ENCODE measurements at regions not wholly inside any gene's neighbourhood (a gene's known extent, or its start where the extent isn't known, plus 50 kb on each side); places are given as distances from the start of the nearest gene placed in this dataset.

DNA sequence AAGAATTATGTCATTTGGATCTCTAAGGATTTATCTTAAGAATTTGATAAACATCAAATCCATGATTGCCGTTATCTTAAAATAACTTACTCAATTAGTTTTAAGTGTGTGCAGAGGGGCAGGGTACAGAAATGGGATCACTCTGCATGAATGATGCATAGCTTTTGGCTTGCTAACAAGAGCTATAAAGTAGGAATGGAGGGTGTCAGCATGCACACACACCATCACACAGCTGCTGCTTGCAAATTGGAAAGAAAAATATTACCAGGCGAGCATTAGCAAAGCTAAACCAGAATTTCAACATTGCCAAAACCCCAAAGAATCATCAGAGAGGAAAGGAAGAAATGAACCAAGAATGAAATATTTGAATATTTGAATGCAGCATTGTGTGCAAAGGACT, 580.6 kb downstream of the LMO7 start:
- TF ChIP-seq, protein P1, sequence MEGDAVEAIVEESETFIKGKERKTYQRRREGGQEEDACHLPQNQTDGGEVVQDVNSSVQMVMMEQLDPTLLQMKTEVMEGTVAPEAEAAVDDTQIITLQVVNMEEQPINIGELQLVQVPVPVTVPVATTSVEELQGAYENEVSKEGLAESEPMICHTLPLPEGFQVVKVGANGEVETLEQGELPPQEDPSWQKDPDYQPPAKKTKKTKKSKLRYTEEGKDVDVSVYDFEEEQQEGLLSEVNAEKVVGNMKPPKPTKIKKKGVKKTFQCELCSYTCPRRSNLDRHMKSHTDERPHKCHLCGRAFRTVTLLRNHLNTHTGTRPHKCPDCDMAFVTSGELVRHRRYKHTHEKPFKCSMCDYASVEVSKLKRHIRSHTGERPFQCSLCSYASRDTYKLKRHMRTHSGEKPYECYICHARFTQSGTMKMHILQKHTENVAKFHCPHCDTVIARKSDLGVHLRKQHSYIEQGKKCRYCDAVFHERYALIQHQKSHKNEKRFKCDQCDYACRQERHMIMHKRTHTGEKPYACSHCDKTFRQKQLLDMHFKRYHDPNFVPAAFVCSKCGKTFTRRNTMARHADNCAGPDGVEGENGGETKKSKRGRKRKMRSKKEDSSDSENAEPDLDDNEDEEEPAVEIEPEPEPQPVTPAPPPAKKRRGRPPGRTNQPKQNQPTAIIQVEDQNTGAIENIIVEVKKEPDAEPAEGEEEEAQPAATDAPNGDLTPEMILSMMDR (IDR thresholded peaks at IDR 0.05; ENCODE audit: insufficient read depth, missing control alignments): no peak
- FAIRE-seq: no peak
- DNase-seq (ENCODE audit: insufficient read length, low spot score): no peak

DNA sequence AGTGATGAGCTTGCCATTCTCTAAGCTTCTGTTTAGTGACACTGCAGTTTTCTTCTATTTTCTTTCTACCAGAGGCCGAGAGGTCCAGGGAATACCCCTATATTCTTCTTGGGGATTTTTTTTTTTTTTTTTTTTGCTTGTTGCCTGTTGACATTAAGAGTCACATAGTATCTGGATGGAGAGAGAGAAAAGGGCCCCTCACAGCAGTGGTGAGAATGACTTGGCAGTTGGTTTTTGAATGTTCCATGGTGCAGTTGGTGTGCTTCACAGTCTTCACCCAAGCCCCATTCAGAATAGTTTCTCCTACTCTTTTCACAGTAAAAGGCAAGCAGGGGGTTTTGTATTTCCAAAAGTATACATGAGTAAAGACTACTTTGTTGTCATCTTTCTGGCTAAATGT, 577.9 kb downstream of the LMO7 start:
- DNase-seq (ENCODE audit: insufficient read length, low spot score): no peak
- FAIRE-seq: no peak
- TF ChIP-seq, protein P1 (IDR thresholded peaks at IDR 0.05; ENCODE audit: insufficient read depth, missing control alignments): no peak

DNA sequence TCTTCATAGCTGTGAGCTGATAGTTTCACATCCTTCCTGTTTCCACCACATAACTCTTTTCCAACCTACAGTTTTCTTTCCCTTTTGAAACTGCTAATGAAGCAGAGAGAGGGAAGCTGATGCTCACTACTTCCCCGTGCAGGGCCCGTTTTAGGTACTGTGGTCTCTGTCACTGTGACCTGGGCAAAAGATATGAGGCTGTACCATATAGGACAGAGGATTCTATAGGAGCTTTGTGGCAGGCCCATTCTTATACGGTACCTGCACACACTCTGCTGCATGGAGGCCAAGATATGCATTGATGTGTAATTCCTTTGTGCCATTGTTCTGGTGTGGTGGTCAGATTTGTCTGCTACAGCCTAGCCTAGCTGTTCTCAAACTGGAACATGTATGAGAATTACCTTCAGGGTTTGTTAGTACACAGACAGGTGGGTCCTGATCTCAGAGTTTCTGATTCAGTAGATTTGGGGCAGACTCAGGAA, 577.3 kb downstream of the LMO7 start:
- no peak for FAIRE-seq
- TF ChIP-seq, protein P1 (IDR thresholded peaks at IDR 0.05; ENCODE audit: insufficient read depth, missing control alignments): no peak
- DNase-seq (ENCODE audit: insufficient read length, low spot score): no peak

DNA sequence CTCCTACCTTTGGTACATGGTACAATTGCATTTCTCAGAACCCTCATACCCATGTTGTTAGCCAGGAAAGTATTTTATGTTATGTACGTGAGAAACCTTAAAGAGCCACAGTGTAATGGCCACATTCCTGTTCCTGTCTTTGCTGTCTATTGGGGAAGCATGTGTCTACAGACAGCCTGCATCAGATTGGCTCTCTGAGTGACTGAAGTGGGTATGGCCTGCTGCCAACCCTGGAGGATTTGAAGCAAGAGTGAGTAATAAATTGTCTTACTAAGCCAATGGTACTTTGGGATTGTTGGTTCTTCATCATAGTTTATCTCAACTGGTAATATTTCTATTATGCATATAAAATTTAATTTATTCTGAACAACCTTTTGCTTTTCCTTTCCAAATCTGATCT, 574.1 kb downstream of the LMO7 start:
- FAIRE-seq (no peak), DNase-seq (ENCODE audit: insufficient read length, low spot score) (no peak)
- TF ChIP-seq, protein P1 (IDR thresholded peaks at IDR 0.05; ENCODE audit: insufficient read depth, missing control alignments): no peak

DNA sequence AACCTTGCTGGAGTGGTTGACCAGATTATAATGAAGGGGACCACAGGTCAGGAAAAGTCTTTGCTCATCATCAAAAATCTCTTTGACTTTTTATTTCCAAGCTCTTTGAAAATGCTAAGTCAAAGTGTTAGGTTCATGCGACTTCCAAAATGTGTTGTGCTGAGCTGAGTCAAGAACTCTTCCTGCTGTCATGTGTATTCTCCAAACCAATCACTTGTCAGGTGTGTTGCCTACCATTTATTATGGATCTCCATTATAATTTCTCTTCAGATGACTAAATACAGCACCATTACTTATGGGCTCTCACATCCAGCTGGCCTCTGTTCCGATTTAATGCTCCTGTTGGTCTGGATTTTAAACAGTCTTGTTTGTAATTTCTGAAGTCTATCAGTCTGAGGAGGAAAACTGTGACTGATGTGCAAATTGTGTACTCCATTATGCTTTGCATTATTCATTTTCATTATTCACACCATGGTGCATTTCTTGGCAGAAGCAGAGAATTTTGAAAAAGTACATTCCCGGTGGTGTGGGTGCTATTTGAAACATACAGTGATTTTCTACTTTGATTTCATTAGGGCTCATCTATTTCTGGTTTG, 562.5 kb downstream of the LMO7 start:
- TF ChIP-seq, protein P1 (IDR thresholded peaks at IDR 0.05; ENCODE audit: insufficient read depth, missing control alignments): no peak
- DNase-seq (ENCODE audit: insufficient read length, low spot score) (no peak), FAIRE-seq (no peak)

DNA sequence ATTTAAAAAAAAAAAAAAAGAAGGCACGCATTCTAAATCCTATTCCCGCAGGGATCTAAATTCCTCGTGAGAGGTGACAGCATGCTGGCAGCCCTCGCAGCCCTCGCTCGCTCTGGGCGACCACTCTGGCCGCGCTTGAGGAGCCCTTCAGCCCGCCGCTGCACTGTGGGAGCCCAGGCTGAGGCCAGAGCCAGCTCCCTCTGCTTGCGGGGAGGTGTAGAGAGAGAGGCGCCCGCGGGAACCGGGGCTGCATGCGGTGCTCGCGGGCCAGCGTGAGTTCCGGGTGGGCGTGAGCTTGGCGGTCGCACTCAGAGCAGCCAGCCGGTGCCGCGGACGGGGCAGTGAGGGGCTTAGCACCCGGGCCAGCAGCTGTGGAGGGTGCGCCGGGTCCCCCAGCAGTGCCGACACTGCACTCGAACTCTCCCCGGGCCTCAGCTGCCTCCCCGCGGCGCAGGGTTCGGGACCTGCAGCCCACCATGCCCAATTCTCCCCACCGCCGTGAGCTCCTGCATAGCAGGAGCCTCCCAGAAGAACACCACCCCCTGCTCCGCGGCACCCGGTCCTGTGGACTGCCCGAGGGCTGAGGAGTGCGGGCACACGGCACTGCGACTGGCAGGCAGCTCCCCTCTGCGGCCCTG, 553.9 kb downstream of the LMO7 start:
- no peak for FAIRE-seq
- TF ChIP-seq, protein P1 (IDR thresholded peaks at IDR 0.05; ENCODE audit: insufficient read depth, missing control alignments): no peak
- DNase-seq (ENCODE audit: insufficient read length, low spot score): no peak
